ENCODE measurements at regions not wholly inside any gene's neighbourhood (a gene's known extent, or its start where the extent isn't known, plus 50 kb on each side); places are given as distances from the start of the nearest gene placed in this dataset.

GRCh38 chr1:87968197-87968955, 639.7 kb downstream of the LMO4 start:
- Histone ChIP-seq H3K36me3 (ENCODE audit: low read depth, low read length) (no peaks in the 10 kb centered on the region), H4K20me1 (ENCODE audit: low read length) (no peaks in the 10 kb centered on the region), H3K9ac (ENCODE audit: low read length) (no peak overlapping the region), H3K27ac (ENCODE audit: low read length) (no peak overlapping the region), H3K9me3 (ENCODE audit: low read length) (no peaks in the 10 kb centered on the region), H3K9me2 (replicated peaks; ENCODE audit: low read length) (no peaks in the 10 kb centered on the region), H3K79me2 (ENCODE audit: low read length) (no peaks in the 10 kb centered on the region), H3K4me1 (ENCODE audit: insufficient read depth, low read length) (peaks cover 21% of the 10 kb centered on the region), H2AFZ (ENCODE audit: low read length) (no peak overlapping the region; the same call in 1 of the 2 replicates), H3F3A (ENCODE audit: low read length, unreplicated experiment) (no peaks in the 10 kb centered on the region), H3K27me3 (ENCODE audit: low read length) (no peaks in the 10 kb centered on the region), H3K4me2 (ENCODE audit: low read length) (no peak overlapping the region), H3K4me3 (ENCODE audit: low read length) (no peak overlapping the region)
- TF ChIP-seq EZH2 (IDR thresholded peaks at IDR 0.05; ENCODE audit: low read length, unreplicated experiment) (no peak), EZH2phosphoT487 (IDR thresholded peaks at IDR 0.05; ENCODE audit: borderline replicate concordance, low read length) (no peak), CTCF (conservative IDR thresholded peaks at IDR 0.05; ENCODE audit: low read depth, low read length) (no peak)
- intact Hi-C loops (cut with micrococcal nuclease): no loop called here
- DNase-seq (peak; percentile 37), ATAC-seq (no peak)
- ChIA-PET CTCF (no interaction called here), POLR2A (ENCODE audit: unreplicated experiment) (interaction anchor here (0.7 kb wide), 2 partner anchors 121 to 163 kb away, joined by 3 to 4 read pairs; no protein-coding TSS in a partner anchor)
- BruUV-seq (replicated peaks): no TSS peak

- H2AFZ ChIP-seq (ENCODE audit: low read length): no peak overlapping the region
- ChIA-PET POLR2A (ENCODE audit: unreplicated experiment) (no interaction called here), CTCF (no interaction called here)
- no peak overlapping the region for H3K4me2 ChIP-seq (ENCODE audit: low read length)
- no peak overlapping the region for H3K9ac ChIP-seq (ENCODE audit: low read length)
- no peak for TF ChIP-seq EZH2 (IDR thresholded peaks at IDR 0.05; ENCODE audit: low read length, unreplicated experiment)
- TF ChIP-seq EZH2phosphoT487 (IDR thresholded peaks at IDR 0.05; ENCODE audit: borderline replicate concordance, low read length): no peak
- no peak for TF ChIP-seq CTCF (conservative IDR thresholded peaks at IDR 0.05; ENCODE audit: low read depth, low read length)
- H3K36me3 ChIP-seq (ENCODE audit: low read depth, low read length): no peaks in the 10 kb centered on the region
- no peaks in the 10 kb centered on the region for H3K9me2 ChIP-seq (replicated peaks; ENCODE audit: low read length)
- intact Hi-C loops (cut with micrococcal nuclease): no loop called here
- no peak for ATAC-seq
- no peaks in the 10 kb centered on the region for H3K79me2 ChIP-seq (ENCODE audit: low read length)
- no peak for DNase-seq
- H3K9me3 ChIP-seq (ENCODE audit: low read length): no peaks in the 10 kb centered on the region
- no peak overlapping the region for H3K27ac ChIP-seq (ENCODE audit: low read length)
- no peaks in the 10 kb centered on the region for H3F3A ChIP-seq (ENCODE audit: low read length, unreplicated experiment)
- H3K4me3 ChIP-seq (ENCODE audit: low read length): no peak overlapping the region
- H4K20me1 ChIP-seq (ENCODE audit: low read length): no peaks in the 10 kb centered on the region
- H3K4me1 ChIP-seq (ENCODE audit: insufficient read depth, low read length): peaks cover 14% of the 10 kb centered on the region
- no peaks in the 10 kb centered on the region for H3K27me3 ChIP-seq (ENCODE audit: low read length)
- no TSS peak for BruUV-seq (replicated peaks)
These were observed 640.4 kb downstream of the LMO4 start for GRCh38 chr1:87969040-87969439.

- no peaks in the 10 kb centered on the region for H3K27me3 ChIP-seq (ENCODE audit: low read length)
- ChIA-PET POLR2A (ENCODE audit: unreplicated experiment) (no interaction called here), CTCF (no interaction called here)
- H2AFZ ChIP-seq (ENCODE audit: low read length): no peak overlapping the region
- intact Hi-C loops (cut with micrococcal nuclease): no loop called here
- no peaks in the 10 kb centered on the region for H3F3A ChIP-seq (ENCODE audit: low read length, unreplicated experiment)
- ATAC-seq (no peak), DNase-seq (no peak)
- H3K9me2 ChIP-seq (replicated peaks; ENCODE audit: low read length): no peaks in the 10 kb centered on the region
- TF ChIP-seq CTCF (conservative IDR thresholded peaks at IDR 0.05; ENCODE audit: low read depth, low read length) (no peak), EZH2 (IDR thresholded peaks at IDR 0.05; ENCODE audit: low read length, unreplicated experiment) (no peak), EZH2phosphoT487 (IDR thresholded peaks at IDR 0.05; ENCODE audit: borderline replicate concordance, low read length) (no peak)
- no peaks in the 10 kb centered on the region for H3K36me3 ChIP-seq (ENCODE audit: low read depth, low read length)
- no peak overlapping the region for H3K4me3 ChIP-seq (ENCODE audit: low read length)
- H3K79me2 ChIP-seq (ENCODE audit: low read length): no peaks in the 10 kb centered on the region
- H4K20me1 ChIP-seq (ENCODE audit: low read length): no peaks in the 10 kb centered on the region
- H3K4me1 ChIP-seq (ENCODE audit: insufficient read depth, low read length): peaks cover 6% of the 10 kb centered on the region; the same call in 1 of the 2 replicates
- no peaks in the 10 kb centered on the region for H3K9me3 ChIP-seq (ENCODE audit: low read length)
- no peak overlapping the region for H3K4me2 ChIP-seq (ENCODE audit: low read length)
- H3K27ac ChIP-seq (ENCODE audit: low read length): no peak overlapping the region
- no peak overlapping the region for H3K9ac ChIP-seq (ENCODE audit: low read length)
- BruUV-seq (replicated peaks): no TSS peak
These were observed 644.1 kb downstream of the LMO4 start for GRCh38 chr1:87972811-87973210.

Data from PC-3 (cell line).